Vagina (tissue), 2 donors: ENCODE measurements at regions not wholly inside any gene's neighbourhood (a gene's known extent, or its start where the extent isn't known, plus 50 kb on each side); places are given as distances from the start of the nearest gene placed in this dataset.

Experiments used
- POLR2A ChIP-seq, 2 donors: fragments of 450-650 bp; IDR thresholded peaks; one replicate each; pipeline ENCODE4 v1.6.1; 2017; ENCODE audit warnings: antibody characterized with exemption in 2 of 2, mild to moderate bottlenecking in 2 of 2, moderate library complexity in 2 of 2
- TF ChIP-seq, protein P1 (sequence below), 3 experiments: fragments of 450-650 bp in 2 of 3; fragments of 200-600 bp in 1 of 3; sonication (generic) in 1 of 3; IDR thresholded peaks; one replicate each; pipeline ENCODE4 v1.5.1; 2017 to 2019; ENCODE audit warnings: antibody characterized with exemption in 3 of 3, mild to moderate bottlenecking in 2 of 3, moderate library complexity in 2 of 3

DNA sequence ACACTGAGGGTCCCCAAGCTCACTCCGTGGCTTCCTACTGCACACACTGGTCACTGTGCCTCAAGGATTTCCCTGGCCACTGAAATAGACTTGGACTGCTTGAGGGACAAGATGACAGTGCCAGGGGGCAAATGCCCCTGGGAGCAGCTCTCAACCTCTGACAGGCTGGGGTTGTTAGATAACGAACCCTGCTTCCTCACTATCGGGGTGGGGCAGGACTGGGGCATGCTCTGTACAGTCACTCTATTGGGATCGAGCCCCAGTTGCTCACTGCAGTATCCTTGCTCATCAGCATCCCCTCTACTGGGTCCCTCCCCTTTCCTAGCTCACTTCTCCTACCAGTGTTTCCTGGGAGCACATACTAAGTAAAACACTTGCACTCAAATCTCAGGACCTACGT, 610.8 kb downstream of the NTRK3 start:
- no peak for TF ChIP-seq POLR2A (IDR thresholded peaks at IDR 0.05)
- TF ChIP-seq, protein P1, sequence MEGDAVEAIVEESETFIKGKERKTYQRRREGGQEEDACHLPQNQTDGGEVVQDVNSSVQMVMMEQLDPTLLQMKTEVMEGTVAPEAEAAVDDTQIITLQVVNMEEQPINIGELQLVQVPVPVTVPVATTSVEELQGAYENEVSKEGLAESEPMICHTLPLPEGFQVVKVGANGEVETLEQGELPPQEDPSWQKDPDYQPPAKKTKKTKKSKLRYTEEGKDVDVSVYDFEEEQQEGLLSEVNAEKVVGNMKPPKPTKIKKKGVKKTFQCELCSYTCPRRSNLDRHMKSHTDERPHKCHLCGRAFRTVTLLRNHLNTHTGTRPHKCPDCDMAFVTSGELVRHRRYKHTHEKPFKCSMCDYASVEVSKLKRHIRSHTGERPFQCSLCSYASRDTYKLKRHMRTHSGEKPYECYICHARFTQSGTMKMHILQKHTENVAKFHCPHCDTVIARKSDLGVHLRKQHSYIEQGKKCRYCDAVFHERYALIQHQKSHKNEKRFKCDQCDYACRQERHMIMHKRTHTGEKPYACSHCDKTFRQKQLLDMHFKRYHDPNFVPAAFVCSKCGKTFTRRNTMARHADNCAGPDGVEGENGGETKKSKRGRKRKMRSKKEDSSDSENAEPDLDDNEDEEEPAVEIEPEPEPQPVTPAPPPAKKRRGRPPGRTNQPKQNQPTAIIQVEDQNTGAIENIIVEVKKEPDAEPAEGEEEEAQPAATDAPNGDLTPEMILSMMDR (IDR thresholded peaks at IDR 0.05), result no peak
